Thyroid gland (tissue), 4 donors: ENCODE measurements at regions not wholly inside any gene's neighbourhood (a gene's known extent, or its start where the extent isn't known, plus 50 kb on each side); places are given as distances from the start of the nearest gene placed in this dataset.
A peak's percentile ranks its signal among the peaks of the same experiment; 100 is the strongest.

ENCODE experiments used
- DNase-seq, 2 donors: peaks; one replicate each; pipeline ENCODE4 v3.0.0-alpha.2; 2019
- H3K27ac ChIP-seq, 3 donors: fragments of 200-600 bp; sonication (generic); 1 replicate in 2 of 3; 2 replicates in 1 of 3; pipeline ENCODE4 v1.5.1; 2016 to 2019; ENCODE audit warnings: mild to moderate bottlenecking in 1 of 3, moderate library complexity in 1 of 3
- H3K27me3 ChIP-seq: fragments of 200-600 bp; sonication (generic); one replicate; pipeline ENCODE4 v1.5.1; 2019
- H3K36me3 ChIP-seq, 2 donors: fragments of 200-600 bp; sonication (generic); one replicate each; pipeline ENCODE4 v1.5.1; 2016 to 2019
- H3K4me1 ChIP-seq, 2 donors: fragments of 200-600 bp; sonication (generic); one replicate each; pipeline ENCODE4 v1.5.1; 2017 to 2019
- H3K4me3 ChIP-seq, 3 donors: fragments of 200-600 bp; sonication (generic); replicated peaks in 1 of 3; 1 replicate in 2 of 3; 2 replicates in 1 of 3; pipeline ENCODE4 v1.5.1; 2016; ENCODE audit warnings: mild to moderate bottlenecking in 1 of 3
- H3K9me3 ChIP-seq: fragments of 200-600 bp; sonication (generic); one replicate; pipeline ENCODE4 v1.5.1; 2017
- POLR2A ChIP-seq, 2 donors: fragments of 450-650 bp; IDR thresholded peaks; one replicate each; pipeline ENCODE4 v1.6.1; 2017; ENCODE audit warnings: antibody characterized with exemption in 2 of 2, mild to moderate bottlenecking in 2 of 2, moderate library complexity in 1 of 2
- WGBS, 2 donors: methylation state at CpG; one replicate each; pipeline ENCODE4 v1.1.5; 2017; 5-methylcytosine and 5-hydroxymethylcytosine counted together
- intact Hi-C: fragments of 100-400 bp; cut with DNase I; formaldehyde crosslinking; loops from one replicate; pipeline ENCODE4 v1.15.1; 2023
- TF ChIP-seq, protein P1 (sequence below), 6 experiments: fragments of 200-600 bp in 3 of 6; fragments of 450-650 bp in 3 of 6; sonication (generic) in 3 of 6; IDR thresholded peaks; one replicate each; pipeline ENCODE4 v1.5.1; 2016 to 2019; ENCODE audit warnings: antibody characterized with exemption in 6 of 6, mild to moderate bottlenecking in 2 of 6, inconsistent platforms in 1 of 6, moderate library complexity in 1 of 6

DNA sequence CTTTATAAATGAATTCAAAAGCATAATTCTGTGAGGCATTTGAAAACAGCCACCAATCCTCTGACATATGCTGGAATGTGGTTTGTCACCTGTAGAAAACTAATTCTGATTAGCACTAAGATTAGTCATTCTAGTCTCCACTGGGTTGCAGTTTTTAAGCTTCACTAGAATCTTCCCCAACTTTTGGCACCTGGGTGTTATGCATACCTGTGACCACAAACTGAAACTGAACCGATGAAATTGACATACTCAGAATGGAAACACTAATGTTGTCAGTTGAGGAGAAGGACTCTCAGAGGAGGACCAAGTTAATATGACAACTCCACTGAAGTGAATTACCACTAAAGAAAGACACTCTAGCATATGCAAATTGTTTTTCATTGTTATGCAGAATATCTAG, 285.8 kb upstream of the NEGR1 start:
- TF ChIP-seq, protein P1, sequence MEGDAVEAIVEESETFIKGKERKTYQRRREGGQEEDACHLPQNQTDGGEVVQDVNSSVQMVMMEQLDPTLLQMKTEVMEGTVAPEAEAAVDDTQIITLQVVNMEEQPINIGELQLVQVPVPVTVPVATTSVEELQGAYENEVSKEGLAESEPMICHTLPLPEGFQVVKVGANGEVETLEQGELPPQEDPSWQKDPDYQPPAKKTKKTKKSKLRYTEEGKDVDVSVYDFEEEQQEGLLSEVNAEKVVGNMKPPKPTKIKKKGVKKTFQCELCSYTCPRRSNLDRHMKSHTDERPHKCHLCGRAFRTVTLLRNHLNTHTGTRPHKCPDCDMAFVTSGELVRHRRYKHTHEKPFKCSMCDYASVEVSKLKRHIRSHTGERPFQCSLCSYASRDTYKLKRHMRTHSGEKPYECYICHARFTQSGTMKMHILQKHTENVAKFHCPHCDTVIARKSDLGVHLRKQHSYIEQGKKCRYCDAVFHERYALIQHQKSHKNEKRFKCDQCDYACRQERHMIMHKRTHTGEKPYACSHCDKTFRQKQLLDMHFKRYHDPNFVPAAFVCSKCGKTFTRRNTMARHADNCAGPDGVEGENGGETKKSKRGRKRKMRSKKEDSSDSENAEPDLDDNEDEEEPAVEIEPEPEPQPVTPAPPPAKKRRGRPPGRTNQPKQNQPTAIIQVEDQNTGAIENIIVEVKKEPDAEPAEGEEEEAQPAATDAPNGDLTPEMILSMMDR (IDR thresholded peaks at IDR 0.05), result no peak
- TF ChIP-seq POLR2A (IDR thresholded peaks at IDR 0.05), result no peak
- H3K9me3 ChIP-seq, result no peaks in the 10 kb centered on the region
- WGBS, 2 donors, result 23 to 25% methylated on average over 1 of the region's 1 CpG
- no peak overlapping the region for H3K27ac ChIP-seq
- no peak for DNase-seq
- intact Hi-C loops, result no loop called here
- no peak overlapping the region for H3K4me3 ChIP-seq
- peaks cover 0 to 4% of the 10 kb centered on the region in 2 donors for H3K4me1 ChIP-seq
- no peaks in the 10 kb centered on the region for H3K36me3 ChIP-seq
- no peaks in the 10 kb centered on the region for H3K27me3 ChIP-seq

DNA sequence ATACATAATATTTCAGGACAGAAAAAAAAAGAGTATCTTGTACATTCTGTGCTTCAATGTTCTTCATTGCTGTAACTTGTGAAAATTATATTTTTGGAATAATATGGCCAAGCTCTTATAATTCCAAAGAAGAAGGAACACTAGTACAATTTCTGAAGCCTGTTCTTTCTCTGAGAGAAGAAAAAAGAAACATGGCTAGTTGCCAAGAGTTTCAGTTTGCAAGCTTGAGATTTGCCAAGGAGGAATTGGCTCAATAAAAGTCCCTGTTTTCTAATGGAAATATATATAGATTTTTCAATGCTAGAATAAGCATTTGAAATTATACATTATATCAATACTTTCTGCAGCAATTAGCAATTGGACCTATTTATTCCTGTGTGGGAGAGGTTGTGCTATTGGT, 285.2 kb upstream of the NEGR1 start:
- H3K4me1 ChIP-seq, result peaks cover 0 to 4% of the 10 kb centered on the region in 2 donors
- H3K9me3 ChIP-seq, result no peaks in the 10 kb centered on the region
- intact Hi-C loops, result no loop called here
- DNase-seq, result no peak
- no peak overlapping the region for H3K27ac ChIP-seq
- H3K36me3 ChIP-seq, result no peaks in the 10 kb centered on the region
- TF ChIP-seq POLR2A (IDR thresholded peaks at IDR 0.05), result no peak
- TF ChIP-seq, protein P1 (IDR thresholded peaks at IDR 0.05), result no peak
- H3K27me3 ChIP-seq, result no peaks in the 10 kb centered on the region
- no peak overlapping the region for H3K4me3 ChIP-seq

DNA sequence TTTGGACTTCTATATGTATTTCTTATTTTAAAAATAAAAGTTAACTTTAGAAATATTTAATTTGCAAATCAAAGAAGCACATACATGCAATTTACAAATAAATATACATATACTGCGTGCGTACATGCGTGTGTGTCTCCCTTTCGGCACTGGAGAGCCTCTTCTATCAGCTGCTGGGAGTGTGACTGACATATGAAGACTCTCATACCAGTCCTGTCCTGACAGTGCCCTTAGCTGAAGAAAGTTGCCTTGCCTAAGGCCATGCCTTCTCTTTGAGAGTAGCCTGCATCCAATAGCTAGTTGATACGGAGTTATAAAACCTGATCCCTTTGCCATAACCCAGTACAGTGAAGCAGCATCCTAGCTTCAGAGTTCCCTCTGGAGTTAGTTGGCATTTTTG, 282.4 kb upstream of the NEGR1 start:
- H3K36me3 ChIP-seq, result no peaks in the 10 kb centered on the region
- no peaks in the 10 kb centered on the region for H3K27me3 ChIP-seq
- 94 to 96% methylated on average over 5 of the region's 5 CpGs for WGBS, 2 donors
- TF ChIP-seq POLR2A (IDR thresholded peaks at IDR 0.05), result no peak
- TF ChIP-seq, protein P1 (IDR thresholded peaks at IDR 0.05), result no peak
- no peak for DNase-seq
- intact Hi-C loops, result no loop called here
- peaks cover 0 to 4% of the 10 kb centered on the region in 2 donors for H3K4me1 ChIP-seq
- no peak overlapping the region for H3K4me3 ChIP-seq
- H3K9me3 ChIP-seq, result no peaks in the 10 kb centered on the region
- H3K27ac ChIP-seq, result no peak overlapping the region

DNA sequence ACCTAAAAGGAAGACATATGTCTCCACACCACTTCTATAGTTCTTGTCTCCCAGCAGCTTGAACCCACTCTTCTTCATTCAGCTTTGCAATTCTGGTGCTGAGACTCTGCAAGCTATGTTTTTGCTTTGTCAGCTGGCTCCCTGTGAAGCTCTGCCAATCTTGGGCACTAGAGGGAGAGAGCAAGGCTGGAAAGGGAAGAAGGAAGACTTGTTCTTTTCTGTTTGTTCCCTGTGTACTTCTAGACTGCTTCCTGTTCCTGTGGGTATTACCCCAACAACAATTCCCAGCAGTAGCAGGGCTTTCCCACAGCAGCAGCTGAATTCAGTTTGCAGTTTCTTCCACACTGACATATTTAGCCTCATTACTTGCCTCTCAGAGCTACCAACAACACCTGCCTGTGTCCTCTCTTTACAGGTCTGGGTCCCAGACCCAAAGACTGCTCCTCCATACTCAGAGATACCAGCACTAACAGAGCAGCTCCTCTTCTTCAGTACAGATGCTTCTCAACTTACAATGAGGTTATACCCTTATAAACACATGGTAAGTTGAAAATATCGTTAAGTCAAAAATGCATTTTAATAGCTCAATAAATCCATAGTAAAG, 275.2 kb upstream of the NEGR1 start:
- TF ChIP-seq, protein P1 (IDR thresholded peaks at IDR 0.05), result peak in 1 of 6 experiments; percentile 22
- no peak for TF ChIP-seq POLR2A (IDR thresholded peaks at IDR 0.05)
- intact Hi-C loops, result no loop called here
- Histone ChIP-seq H3K36me3 (no peaks in the 10 kb centered on the region), H3K4me3 (no peak overlapping the region), H3K27me3 (no peaks in the 10 kb centered on the region), H3K4me1 (no peaks in the 10 kb centered on the region), H3K27ac (no peak overlapping the region), H3K9me3 (no peaks in the 10 kb centered on the region)
- 88 to 91% methylated on average over 1 of the region's 1 CpG for WGBS, 2 donors
- no peak for DNase-seq

DNA sequence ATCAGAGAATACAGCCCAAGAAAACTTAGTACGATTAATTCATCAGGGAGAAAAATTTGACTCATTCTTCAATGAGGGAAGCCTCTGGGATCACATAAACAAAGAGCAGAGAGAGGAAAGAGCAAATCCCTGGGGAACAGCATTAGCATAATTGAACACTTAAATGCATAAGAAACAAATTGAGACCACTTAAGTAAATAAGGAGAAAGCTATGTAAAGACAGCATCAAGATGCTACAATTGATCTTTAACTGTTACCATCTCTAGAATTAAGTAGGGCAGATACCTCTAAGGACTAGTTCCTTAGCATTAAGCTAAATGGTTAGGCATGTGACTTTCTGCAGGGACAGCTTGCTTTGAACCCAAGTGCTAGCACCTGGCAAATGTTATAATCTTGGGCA, 265.1 kb upstream of the NEGR1 start:
- intact Hi-C loops, result no loop called here
- WGBS, 2 donors, result 59 to 61% methylated on average over 1 of the region's 1 CpG
- H3K4me1 ChIP-seq, result no peaks in the 10 kb centered on the region
- no peaks in the 10 kb centered on the region for H3K27me3 ChIP-seq
- H3K36me3 ChIP-seq, result no peaks in the 10 kb centered on the region
- no peak overlapping the region for H3K4me3 ChIP-seq
- no peak for DNase-seq
- TF ChIP-seq, protein P1 (IDR thresholded peaks at IDR 0.05), result no peak
- TF ChIP-seq POLR2A (IDR thresholded peaks at IDR 0.05), result no peak
- H3K27ac ChIP-seq, result no peak overlapping the region
- no peaks in the 10 kb centered on the region for H3K9me3 ChIP-seq
